ENCODE measurements at regions not wholly inside any gene's neighbourhood (a gene's known extent, or its start where the extent isn't known, plus 50 kb on each side); places are given as distances from the start of the nearest gene placed in this dataset.

DNA sequence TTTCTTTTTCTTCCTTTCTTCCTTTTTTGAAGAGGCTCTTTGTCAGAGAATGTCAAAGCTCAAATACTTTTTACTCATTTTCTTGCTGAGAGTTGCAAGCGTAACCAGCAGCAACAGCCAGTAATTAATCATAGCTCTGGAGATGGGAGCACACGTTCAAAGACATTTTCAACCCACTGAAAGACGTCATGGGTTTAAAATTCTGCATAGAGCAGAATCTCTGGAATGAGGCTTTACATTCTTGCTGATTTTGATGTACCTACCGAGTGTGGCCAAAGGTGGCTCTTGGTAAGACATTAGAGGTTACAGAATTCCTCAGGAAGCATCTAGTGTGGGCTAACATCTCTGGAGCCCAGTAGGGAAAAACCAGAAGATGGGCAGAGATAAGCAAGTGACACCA lies 292.5 kb downstream of the MTX2 start:
- no peaks in the 10 kb centered on the region for H3K27me3 ChIP-seq (replicated peaks; ENCODE audit: insufficient read depth)
- DNase-seq (ENCODE audit: low spot score) (no peak), ATAC-seq (ENCODE audit: insufficient number of reproducible peaks, low FRiP score, low read depth) (no peak)
- TF ChIP-seq, protein P1, sequence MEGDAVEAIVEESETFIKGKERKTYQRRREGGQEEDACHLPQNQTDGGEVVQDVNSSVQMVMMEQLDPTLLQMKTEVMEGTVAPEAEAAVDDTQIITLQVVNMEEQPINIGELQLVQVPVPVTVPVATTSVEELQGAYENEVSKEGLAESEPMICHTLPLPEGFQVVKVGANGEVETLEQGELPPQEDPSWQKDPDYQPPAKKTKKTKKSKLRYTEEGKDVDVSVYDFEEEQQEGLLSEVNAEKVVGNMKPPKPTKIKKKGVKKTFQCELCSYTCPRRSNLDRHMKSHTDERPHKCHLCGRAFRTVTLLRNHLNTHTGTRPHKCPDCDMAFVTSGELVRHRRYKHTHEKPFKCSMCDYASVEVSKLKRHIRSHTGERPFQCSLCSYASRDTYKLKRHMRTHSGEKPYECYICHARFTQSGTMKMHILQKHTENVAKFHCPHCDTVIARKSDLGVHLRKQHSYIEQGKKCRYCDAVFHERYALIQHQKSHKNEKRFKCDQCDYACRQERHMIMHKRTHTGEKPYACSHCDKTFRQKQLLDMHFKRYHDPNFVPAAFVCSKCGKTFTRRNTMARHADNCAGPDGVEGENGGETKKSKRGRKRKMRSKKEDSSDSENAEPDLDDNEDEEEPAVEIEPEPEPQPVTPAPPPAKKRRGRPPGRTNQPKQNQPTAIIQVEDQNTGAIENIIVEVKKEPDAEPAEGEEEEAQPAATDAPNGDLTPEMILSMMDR (IDR thresholded peaks at IDR 0.05) = no peak
- no peak overlapping the region for H3K27ac ChIP-seq
- no peaks in the 10 kb centered on the region for H3K36me3 ChIP-seq
- H3K4me1 ChIP-seq (ENCODE audit: control insufficient read depth in 1 of 2, low read depth in 2 of 2) = peaks cover 0 to 13% of the 10 kb centered on the region in 2 donors
- no peaks in the 10 kb centered on the region for H3K9me3 ChIP-seq
- H3K4me3 ChIP-seq = no peak overlapping the region

DNA sequence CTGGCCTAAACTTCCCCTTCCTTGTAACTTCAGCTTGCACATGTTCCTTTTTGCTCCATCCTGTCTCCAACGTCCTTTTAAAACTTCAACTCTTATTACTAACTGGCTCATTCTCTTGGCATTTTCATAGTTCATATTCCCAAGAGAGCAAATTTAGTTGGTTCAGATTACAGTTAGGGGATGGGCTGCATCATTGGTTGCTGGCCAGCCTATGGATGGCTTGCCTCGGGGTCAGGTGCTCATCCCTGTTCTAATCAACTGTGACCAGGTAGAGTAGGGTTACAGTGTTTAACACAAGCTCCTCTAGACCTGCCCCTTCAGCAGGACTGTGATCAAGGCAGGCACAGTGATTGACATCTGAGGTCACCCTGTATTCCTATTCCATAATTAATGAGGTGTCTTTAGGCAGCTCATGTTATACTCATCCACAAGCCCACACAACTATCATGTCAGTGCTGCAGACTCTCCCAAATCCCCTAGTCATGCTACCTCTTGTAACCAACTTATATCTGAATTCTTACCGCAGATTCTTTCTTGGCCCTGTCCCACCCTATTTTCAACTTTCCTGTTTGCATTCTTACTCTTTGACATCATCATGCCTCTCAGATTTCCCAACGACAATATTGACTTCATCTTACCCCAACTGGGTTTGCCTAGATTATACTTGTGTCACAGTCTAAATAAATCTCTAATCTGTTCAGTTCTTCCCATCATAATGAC lies 293.3 kb downstream of the MTX2 start:
- peak; percentile 18 for ATAC-seq (ENCODE audit: insufficient number of reproducible peaks, low FRiP score, low read depth)
- Histone ChIP-seq H3K4me3 (no peak overlapping the region), H3K4me1 (ENCODE audit: control insufficient read depth in 1 of 2, low read depth in 2 of 2) (peaks cover 0 to 13% of the 10 kb centered on the region in 2 donors), H3K9me3 (no peaks in the 10 kb centered on the region), H3K27ac (no peak overlapping the region), H3K36me3 (no peaks in the 10 kb centered on the region), H3K27me3 (replicated peaks; ENCODE audit: insufficient read depth) (no peaks in the 10 kb centered on the region)
- TF ChIP-seq, protein P1 (IDR thresholded peaks at IDR 0.05) = no peak
- DNase-seq (ENCODE audit: low spot score) = no peak

DNA sequence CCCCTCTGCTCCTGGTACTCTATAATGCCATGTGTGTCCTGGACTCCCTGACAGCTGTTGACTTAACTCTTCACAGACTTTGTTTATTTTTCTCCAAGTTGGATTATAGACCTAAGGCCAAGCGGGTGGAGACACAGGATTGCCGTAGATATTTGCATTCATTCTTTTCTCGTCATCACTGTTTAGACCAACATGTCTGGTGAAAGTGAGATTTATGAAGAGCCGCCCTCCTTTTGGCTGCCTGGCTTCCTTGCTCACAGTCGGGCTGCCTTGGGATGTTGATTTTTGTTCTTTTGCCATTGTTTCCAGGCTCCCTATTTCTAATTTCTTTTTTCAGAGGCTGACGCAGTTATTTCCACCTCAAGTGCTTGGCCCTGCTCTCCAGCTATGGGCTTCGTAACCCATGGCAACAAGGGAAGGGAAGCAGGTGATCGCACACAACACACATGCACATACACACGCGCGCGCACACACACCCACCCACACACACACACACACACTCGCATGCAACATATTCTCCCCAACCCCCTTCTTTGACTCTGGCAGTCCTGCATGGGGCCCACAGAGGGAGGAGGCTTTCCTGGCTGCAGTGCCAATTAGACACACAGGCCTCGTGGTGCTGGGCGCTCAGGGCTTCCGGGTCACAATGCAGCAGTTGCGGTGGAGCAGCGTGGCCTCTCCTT lies 296.5 kb downstream of the MTX2 start:
- peaks cover 0 to 9% of the 10 kb centered on the region in 2 donors for H3K4me1 ChIP-seq (ENCODE audit: control insufficient read depth in 1 of 2, low read depth in 2 of 2)
- TF ChIP-seq, protein P1 (IDR thresholded peaks at IDR 0.05) = no peak
- no peak overlapping the region for H3K27ac ChIP-seq
- no peaks in the 10 kb centered on the region for H3K36me3 ChIP-seq
- H3K9me3 ChIP-seq = no peaks in the 10 kb centered on the region
- no peaks in the 10 kb centered on the region for H3K27me3 ChIP-seq (replicated peaks; ENCODE audit: insufficient read depth)
- no peak overlapping the region for H3K4me3 ChIP-seq
- DNase-seq (ENCODE audit: low spot score) (no peak), ATAC-seq (ENCODE audit: insufficient number of reproducible peaks, low FRiP score, low read depth) (no peak)

DNA sequence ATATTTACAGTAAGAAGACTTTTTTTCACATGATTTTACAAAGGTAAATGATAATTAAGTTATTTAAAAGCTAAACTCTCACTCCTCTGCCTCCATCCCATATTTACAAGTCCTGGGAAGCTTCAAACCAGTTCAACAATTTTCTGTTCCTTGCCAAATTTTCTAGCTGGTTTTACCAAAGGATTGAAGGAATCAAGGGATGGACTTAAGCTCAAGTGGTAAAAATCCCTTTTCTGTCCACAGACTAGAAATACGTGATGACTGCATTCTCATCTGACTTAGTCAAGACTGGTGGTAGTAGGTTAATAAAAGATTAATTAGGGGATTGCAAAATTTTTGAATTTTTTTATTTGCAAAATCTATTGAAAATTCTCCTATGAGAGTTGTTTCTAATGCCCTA lies 297.3 kb downstream of the MTX2 start:
- H3K27ac ChIP-seq = no peak overlapping the region

DNA sequence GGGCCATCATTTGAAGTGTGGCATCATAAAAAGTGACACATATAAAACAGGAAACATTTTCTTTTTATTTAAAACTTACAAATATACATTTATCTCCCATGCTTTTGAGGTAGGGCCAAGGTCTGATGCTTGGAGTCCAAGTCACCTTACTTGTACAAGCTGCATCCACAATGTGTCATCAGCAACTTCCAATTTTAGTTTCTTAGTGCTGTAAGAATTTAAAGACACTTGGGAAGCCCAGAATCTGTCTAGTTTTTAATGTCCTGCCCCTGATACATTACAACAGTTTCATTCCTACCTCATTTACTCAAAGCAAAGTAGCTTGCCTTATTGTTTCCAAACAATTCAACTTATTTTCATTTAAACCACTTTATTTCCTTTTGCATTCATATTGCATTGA lies 297.7 kb downstream of the MTX2 start:
- Histone ChIP-seq H3K27me3 (replicated peaks; ENCODE audit: insufficient read depth) (no peaks in the 10 kb centered on the region), H3K9me3 (no peaks in the 10 kb centered on the region), H3K36me3 (no peaks in the 10 kb centered on the region), H3K27ac (no peak overlapping the region), H3K4me1 (ENCODE audit: control insufficient read depth in 1 of 2, low read depth in 2 of 2) (peaks cover 0 to 8% of the 10 kb centered on the region in 2 donors), H3K4me3 (no peak overlapping the region)
- ATAC-seq (ENCODE audit: insufficient number of reproducible peaks, low FRiP score, low read depth) (no peak), DNase-seq (ENCODE audit: low spot score) (no peak)
- TF ChIP-seq, protein P1 (IDR thresholded peaks at IDR 0.05) = no peak

More for the DNA sequence above, 297.3 kb downstream of the MTX2 start:
- ATAC-seq (ENCODE audit: insufficient number of reproducible peaks, low FRiP score, low read depth) (no peak), DNase-seq (ENCODE audit: low spot score) (no peak)
- Histone ChIP-seq H3K36me3 (no peaks in the 10 kb centered on the region), H3K4me1 (ENCODE audit: control insufficient read depth in 1 of 2, low read depth in 2 of 2) (peaks cover 0 to 9% of the 10 kb centered on the region in 2 donors), H3K4me3 (no peak overlapping the region), H3K9me3 (no peaks in the 10 kb centered on the region), H3K27me3 (replicated peaks; ENCODE audit: insufficient read depth) (no peaks in the 10 kb centered on the region)
- TF ChIP-seq, protein P1 (IDR thresholded peaks at IDR 0.05) = no peak

Data from thoracic aorta (tissue), 2 donors.